HG03095 (cell line): ENCODE measurements at regions not wholly inside any gene's neighbourhood (a gene's known extent, or its start where the extent isn't known, plus 50 kb on each side); places are given as distances from the start of the nearest gene placed in this dataset.

ENCODE experiments used
- ATAC-seq: cut with Tn5 transposase; IDR thresholded peaks from one replicate; pipeline ENCODE4 v1.9.1; 2021; ENCODE audit warnings: moderate library complexity; ENCODE audit not compliant: unreplicated experiment

- ATAC-seq: no peak
These were observed 1079.7 kb downstream of the TBC1D22A start for GRCh38 chr22:47842119-47842518.

- no peak for ATAC-seq
These were observed 1078.7 kb downstream of the TBC1D22A start for GRCh38 chr22:47841156-47841555.

GRCh38 chr22:47839595-47840227 lies 1077.3 kb downstream of the TBC1D22A start:
- no peak for ATAC-seq

- ATAC-seq: no peak
These were observed 1075.3 kb downstream of the TBC1D22A start for GRCh38 chr22:47837703-47838102.

GRCh38 chr22:47836957-47837356 lies 1074.5 kb downstream of the TBC1D22A start:
- no peak for ATAC-seq

GRCh38 chr22:47835726-47836125 lies 1073.3 kb downstream of the TBC1D22A start:
- ATAC-seq: no peak

- no peak for ATAC-seq
These were observed 1063.6 kb downstream of the TBC1D22A start for GRCh38 chr22:47826016-47826415.

GRCh38 chr22:47822422-47822821 lies 1060.0 kb downstream of the TBC1D22A start:
- no peak for ATAC-seq

GRCh38 chr22:47818496-47818895 lies 1056.0 kb downstream of the TBC1D22A start:
- ATAC-seq: no peak

- ATAC-seq: no peak
These were observed 1054.9 kb downstream of the TBC1D22A start for GRCh38 chr22:47817380-47817779.

GRCh38 chr22:47816863-47817210 lies 1054.4 kb downstream of the TBC1D22A start:
- ATAC-seq: no peak

GRCh38 chr22:47816121-47816862 lies 1053.8 kb downstream of the TBC1D22A start:
- ATAC-seq: no peak

GRCh38 chr22:47814474-47814873 lies 1052.0 kb downstream of the TBC1D22A start:
- ATAC-seq: no peak

- no peak for ATAC-seq
These were observed 1051.2 kb downstream of the TBC1D22A start for GRCh38 chr22:47813661-47814060.

- ATAC-seq: no peak
These were observed 1049.5 kb downstream of the TBC1D22A start for GRCh38 chr22:47811971-47812370.

- no peak for ATAC-seq
These were observed 1048.4 kb downstream of the TBC1D22A start for GRCh38 chr22:47810505-47811500.

GRCh38 chr22:47808886-47809620 lies 1046.6 kb downstream of the TBC1D22A start:
- no peak for ATAC-seq

GRCh38 chr22:47808236-47808635 lies 1045.8 kb downstream of the TBC1D22A start:
- no peak for ATAC-seq

- ATAC-seq: no peak
These were observed 1045.1 kb downstream of the TBC1D22A start for GRCh38 chr22:47807506-47807905.

- no peak for ATAC-seq
These were observed 1044.4 kb downstream of the TBC1D22A start for GRCh38 chr22:47806894-47807293.
